SU-DHL-6 (cell line): ENCODE measurements at regions not wholly inside any gene's neighbourhood (a gene's known extent, or its start where the extent isn't known, plus 50 kb on each side); places are given as distances from the start of the nearest gene placed in this dataset.

Source experiments
- EZH2phosphoT487 ChIP-seq: fragments of 200-600 bp; sonication (generic), shearing (Covaris generic); conservative IDR thresholded peaks from 2 replicates; pipeline ENCODE4 v1.6.1; 2018; ENCODE audit warnings: mild to moderate bottlenecking, antibody characterized with exemption, low read length, moderate library complexity, mixed read lengths
- TF ChIP-seq, protein P1 (sequence below): fragments of 200-600 bp; sonication (generic); IDR thresholded peaks from one replicate; pipeline ENCODE4 v1.5.1; 2017; ENCODE audit warnings: antibody characterized with exemption, mild to moderate bottlenecking, low read length, moderate library complexity; ENCODE audit not compliant: insufficient read depth, poor library complexity, severe bottlenecking

DNA sequence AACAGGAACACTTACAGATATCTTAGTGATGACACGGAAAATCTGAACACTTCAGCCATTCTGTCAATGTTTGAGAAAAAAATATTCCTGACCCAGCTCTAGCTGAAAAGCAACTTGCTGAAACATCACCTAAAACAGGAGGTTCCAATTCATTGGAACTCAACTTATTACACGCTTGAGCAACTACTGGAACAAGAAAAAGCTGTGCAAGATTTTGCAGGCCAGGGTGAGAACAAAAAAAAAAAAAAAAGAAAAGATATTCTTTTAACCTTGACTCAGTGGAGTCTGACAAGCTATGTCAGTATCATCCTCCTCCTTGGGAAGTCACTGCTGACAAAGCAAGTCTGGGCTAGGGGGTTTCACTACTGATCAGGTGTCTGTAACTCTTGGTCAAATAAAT lies 351.0 kb downstream of the SS18 start:
- TF ChIP-seq, protein P1, sequence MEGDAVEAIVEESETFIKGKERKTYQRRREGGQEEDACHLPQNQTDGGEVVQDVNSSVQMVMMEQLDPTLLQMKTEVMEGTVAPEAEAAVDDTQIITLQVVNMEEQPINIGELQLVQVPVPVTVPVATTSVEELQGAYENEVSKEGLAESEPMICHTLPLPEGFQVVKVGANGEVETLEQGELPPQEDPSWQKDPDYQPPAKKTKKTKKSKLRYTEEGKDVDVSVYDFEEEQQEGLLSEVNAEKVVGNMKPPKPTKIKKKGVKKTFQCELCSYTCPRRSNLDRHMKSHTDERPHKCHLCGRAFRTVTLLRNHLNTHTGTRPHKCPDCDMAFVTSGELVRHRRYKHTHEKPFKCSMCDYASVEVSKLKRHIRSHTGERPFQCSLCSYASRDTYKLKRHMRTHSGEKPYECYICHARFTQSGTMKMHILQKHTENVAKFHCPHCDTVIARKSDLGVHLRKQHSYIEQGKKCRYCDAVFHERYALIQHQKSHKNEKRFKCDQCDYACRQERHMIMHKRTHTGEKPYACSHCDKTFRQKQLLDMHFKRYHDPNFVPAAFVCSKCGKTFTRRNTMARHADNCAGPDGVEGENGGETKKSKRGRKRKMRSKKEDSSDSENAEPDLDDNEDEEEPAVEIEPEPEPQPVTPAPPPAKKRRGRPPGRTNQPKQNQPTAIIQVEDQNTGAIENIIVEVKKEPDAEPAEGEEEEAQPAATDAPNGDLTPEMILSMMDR = no peak
- TF ChIP-seq EZH2phosphoT487 = no peak
